Thyroid gland (tissue), 4 donors: ENCODE measurements at regions not wholly inside any gene's neighbourhood (a gene's known extent, or its start where the extent isn't known, plus 50 kb on each side); places are given as distances from the start of the nearest gene placed in this dataset.

Experiments
- CTCF ChIP-seq, 6 experiments: fragments of 200-600 bp in 3 of 6; fragments of 450-650 bp in 3 of 6; sonication (generic) in 3 of 6; IDR thresholded peaks; one replicate each; pipeline ENCODE4 v1.5.1; 2016 to 2019; ENCODE audit warnings: antibody characterized with exemption in 6 of 6, mild to moderate bottlenecking in 2 of 6, inconsistent platforms in 1 of 6, moderate library complexity in 1 of 6
- POLR2A ChIP-seq, 2 donors: fragments of 450-650 bp; IDR thresholded peaks; one replicate each; pipeline ENCODE4 v1.6.1; 2017; ENCODE audit warnings: antibody characterized with exemption in 2 of 2, mild to moderate bottlenecking in 2 of 2, moderate library complexity in 1 of 2

DNA sequence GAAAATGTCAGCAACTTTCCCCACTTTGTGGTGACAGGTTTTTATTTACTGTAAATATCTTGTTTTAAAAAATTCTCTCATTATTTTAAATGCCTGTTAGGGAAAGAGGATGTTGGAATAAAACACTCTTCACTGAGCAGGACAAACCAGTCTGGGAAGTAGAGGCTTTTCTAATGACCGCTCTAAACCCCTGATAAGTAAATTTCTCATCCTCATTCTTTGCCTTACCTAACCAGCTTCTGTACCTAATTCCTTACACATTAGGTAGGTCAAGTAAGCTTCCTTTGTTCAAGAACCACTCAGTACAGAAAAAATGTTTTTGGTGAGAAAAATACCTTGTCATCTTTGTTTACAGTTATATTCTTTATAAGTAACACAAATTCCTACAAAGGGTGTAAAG lies 143.6 kb downstream of the GPR85 start:
- TF ChIP-seq CTCF (IDR thresholded peaks at IDR 0.05) (no peak), POLR2A (IDR thresholded peaks at IDR 0.05) (no peak)
